PC-3 (cell line): ENCODE measurements at regions not wholly inside any gene's neighbourhood (a gene's known extent, or its start where the extent isn't known, plus 50 kb on each side); places are given as distances from the start of the nearest gene placed in this dataset.

Source experiments
- CTCF ChIP-seq: fragments of 300-600 bp; sonication (generic); conservative IDR thresholded peaks from 2 replicates; pipeline ENCODE4 v1.5.1; 2017; ENCODE audit warnings: antibody characterized with exemption, low read depth, mild to moderate bottlenecking, low read length
- EZH2 ChIP-seq: fragments of 300-600 bp; sonication (generic); IDR thresholded peaks from one replicate; pipeline ENCODE4 v1.6.1; 2017; ENCODE audit warnings: antibody characterized with exemption, mild to moderate bottlenecking, low read length; ENCODE audit not compliant: unreplicated experiment

- TF ChIP-seq EZH2 (no peak), CTCF (no peak)
These were observed 494.1 kb upstream of the NOVA1 start for GRCh38 chr14:27091973-27092372.
